AG04450 (cell line): ENCODE measurements at regions not wholly inside any gene's neighbourhood (a gene's known extent, or its start where the extent isn't known, plus 50 kb on each side); places are given as distances from the start of the nearest gene placed in this dataset.
A peak's percentile ranks its signal among the peaks of the same experiment; 100 is the strongest.

ENCODE experiments used
- CTCF ChIA-PET: fragments of 300-600, 350-600 bp; formaldehyde crosslinking; extraction: SDS; loops from one replicate; lab custom pipeline; 2022; ENCODE audit warnings: antibody characterized with exemption, inconsistent platforms; lab: Charles Lee
- POLR2A ChIA-PET: fragments of 350-600 bp; formaldehyde crosslinking; extraction: SDS; loops from one replicate; lab custom pipeline; 2021; ENCODE audit warnings: antibody characterized with exemption, inconsistent platforms; lab: Yijun Ruan, JAX
- DNase-seq: peaks from one replicate; pipeline ENCODE4 v3.0.0-alpha.2; 2011; ENCODE audit warnings: low read depth, low spot score
- H3K27ac ChIP-seq: one replicate; pipeline ENCODE4 v1.5.1; 2012; ENCODE audit warnings: low read depth, low read length, control low read depth
- H3K27me3 ChIP-seq: one replicate; pipeline ENCODE4 v1.6.0; 2012; ENCODE audit warnings: low read length; ENCODE audit not compliant: control insufficient read depth, insufficient read depth
- H3K4me3 ChIP-seq: 2 replicates; pipeline ENCODE4 v1.5.1; 2011; ENCODE audit warnings: mild to moderate bottlenecking, low read depth, low read length, control low read depth
- H3K9me3 ChIP-seq: 2 replicates; pipeline ENCODE4 v1.5.1; 2012; ENCODE audit warnings: low read length; ENCODE audit not compliant: control insufficient read depth, insufficient read depth
- TF ChIP-seq, protein P1 (sequence below): IDR thresholded peaks from 2 replicates; pipeline ENCODE4 v1.5.1; 2011; ENCODE audit warnings: low read depth, low read length, control low read depth, inconsistent platforms

DNA sequence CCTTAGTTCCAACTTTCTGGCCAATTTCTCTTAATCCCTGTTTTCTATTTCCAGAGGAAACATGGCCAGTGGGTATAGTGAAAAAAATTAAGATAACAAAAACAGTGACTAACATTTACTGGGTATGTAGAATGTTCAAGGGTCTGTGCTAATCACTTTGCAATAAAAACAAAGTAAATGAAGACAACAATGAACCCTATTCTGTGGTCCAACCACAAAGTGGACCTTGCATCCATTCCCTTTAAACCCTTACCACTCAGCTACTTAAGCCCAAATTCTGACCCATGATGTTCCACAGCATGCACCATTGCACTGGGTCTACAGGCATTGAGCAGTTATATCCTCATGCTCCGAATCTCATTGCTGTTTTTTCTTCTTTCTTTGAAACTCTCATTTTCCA, 179.9 kb upstream of the PRKCQ start:
- H3K27me3 ChIP-seq: no peaks in the 10 kb centered on the region
- POLR2A ChIA-PET: no interaction called here
- TF ChIP-seq, protein P1, sequence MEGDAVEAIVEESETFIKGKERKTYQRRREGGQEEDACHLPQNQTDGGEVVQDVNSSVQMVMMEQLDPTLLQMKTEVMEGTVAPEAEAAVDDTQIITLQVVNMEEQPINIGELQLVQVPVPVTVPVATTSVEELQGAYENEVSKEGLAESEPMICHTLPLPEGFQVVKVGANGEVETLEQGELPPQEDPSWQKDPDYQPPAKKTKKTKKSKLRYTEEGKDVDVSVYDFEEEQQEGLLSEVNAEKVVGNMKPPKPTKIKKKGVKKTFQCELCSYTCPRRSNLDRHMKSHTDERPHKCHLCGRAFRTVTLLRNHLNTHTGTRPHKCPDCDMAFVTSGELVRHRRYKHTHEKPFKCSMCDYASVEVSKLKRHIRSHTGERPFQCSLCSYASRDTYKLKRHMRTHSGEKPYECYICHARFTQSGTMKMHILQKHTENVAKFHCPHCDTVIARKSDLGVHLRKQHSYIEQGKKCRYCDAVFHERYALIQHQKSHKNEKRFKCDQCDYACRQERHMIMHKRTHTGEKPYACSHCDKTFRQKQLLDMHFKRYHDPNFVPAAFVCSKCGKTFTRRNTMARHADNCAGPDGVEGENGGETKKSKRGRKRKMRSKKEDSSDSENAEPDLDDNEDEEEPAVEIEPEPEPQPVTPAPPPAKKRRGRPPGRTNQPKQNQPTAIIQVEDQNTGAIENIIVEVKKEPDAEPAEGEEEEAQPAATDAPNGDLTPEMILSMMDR: no peak
- CTCF ChIA-PET: no interaction called here
- H3K4me3 ChIP-seq: no peak overlapping the region
- H3K27ac ChIP-seq: no peak overlapping the region
- no peak for DNase-seq
- peaks cover 8% of the 10 kb centered on the region; the same call in 1 of the 2 replicates for H3K9me3 ChIP-seq

DNA sequence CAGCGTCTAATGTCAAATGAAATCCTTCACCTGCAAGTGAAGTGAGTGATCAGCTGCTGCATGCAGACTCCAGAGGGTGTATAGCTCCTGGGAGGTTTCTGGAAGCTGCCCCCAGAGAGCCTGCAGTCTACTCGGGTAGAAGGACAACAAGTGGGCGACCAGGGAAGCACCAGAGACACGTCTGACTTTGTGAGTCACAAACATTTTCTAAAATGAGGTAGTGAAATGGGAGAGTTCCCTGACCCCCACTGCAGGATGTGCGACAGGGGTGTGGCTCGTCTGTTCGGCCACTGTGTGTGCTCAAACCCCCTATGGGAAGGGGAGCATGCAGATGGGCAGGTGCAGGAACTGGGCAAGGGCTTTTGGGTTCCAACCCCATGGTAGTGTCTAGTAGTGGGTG, 177.1 kb upstream of the PRKCQ start:
- DNase-seq: no peak
- POLR2A ChIA-PET: no interaction called here
- H3K9me3 ChIP-seq: peaks cover 8% of the 10 kb centered on the region; the same call in 1 of the 2 replicates
- CTCF ChIA-PET: interaction anchor here (0.5 kb wide), 1 partner anchor 652 kb away, joined by 3 read pairs; no protein-coding TSS in a partner anchor
- TF ChIP-seq, protein P1: no peak
- H3K4me3 ChIP-seq: no peak overlapping the region
- H3K27ac ChIP-seq: no peak overlapping the region
- H3K27me3 ChIP-seq: no peaks in the 10 kb centered on the region

DNA sequence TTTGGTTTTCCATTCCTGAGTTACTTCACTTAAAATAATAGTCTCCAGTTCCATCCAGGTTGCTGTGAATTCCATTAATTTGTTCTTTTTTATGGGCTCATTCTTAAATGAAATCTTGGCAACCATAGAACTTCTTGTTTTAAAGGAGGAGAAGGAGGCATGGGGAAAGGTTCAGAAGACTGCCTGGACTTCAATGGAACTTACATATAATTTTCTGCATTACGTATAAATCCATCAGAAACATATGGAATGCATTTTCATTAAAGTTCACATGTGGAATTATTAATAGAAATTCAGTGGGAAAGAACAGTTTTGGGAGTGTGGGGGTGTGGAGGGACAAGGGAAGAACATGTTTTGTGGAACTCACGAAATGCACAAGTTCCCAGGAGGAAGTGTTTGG, 176.6 kb upstream of the PRKCQ start:
- CTCF ChIA-PET: interaction anchor here (0.5 kb wide), 1 partner anchor 652 kb away, joined by 3 read pairs; no protein-coding TSS in a partner anchor
- H3K4me3 ChIP-seq: no peak overlapping the region
- TF ChIP-seq, protein P1: no peak
- no peaks in the 10 kb centered on the region for H3K27me3 ChIP-seq
- no peak for DNase-seq
- H3K9me3 ChIP-seq: peaks cover 8% of the 10 kb centered on the region; the same call in 1 of the 2 replicates
- POLR2A ChIA-PET: no interaction called here
- no peak overlapping the region for H3K27ac ChIP-seq

DNA sequence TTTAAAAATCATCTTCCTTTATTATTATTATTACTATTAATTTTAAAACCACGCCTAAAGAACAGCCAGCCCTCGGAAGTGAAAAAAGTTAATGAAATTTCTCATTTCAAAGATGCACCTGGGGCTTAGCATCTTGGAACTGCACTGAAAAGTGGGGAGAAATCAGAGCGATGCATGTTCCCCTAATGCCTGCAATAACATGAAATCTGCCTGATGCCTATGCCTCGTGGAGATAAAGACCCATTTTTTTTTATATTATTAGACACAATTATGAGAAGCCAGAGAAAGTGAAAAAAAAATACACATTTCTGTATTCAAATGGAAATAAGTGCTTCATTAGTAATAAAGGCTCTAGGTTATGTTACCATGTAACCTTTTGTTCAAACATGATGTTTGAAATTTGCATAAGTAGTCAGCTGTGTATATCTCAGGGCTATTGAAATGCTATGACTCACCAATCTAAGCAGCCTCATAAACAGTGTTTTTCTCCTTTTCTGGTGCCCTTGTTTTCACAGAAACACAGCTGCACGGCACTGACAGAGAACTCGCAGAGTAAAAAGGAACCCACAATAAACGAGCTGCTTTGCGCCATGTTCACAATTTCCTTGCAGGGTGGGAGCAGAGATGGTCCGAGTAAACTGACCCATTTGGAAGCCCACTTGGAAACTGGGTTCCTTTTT, 175.8 kb upstream of the PRKCQ start:
- peaks cover 2% of the 10 kb centered on the region; the same call in 1 of the 2 replicates for H3K9me3 ChIP-seq
- DNase-seq: peak; percentile 54
- TF ChIP-seq, protein P1: no peak
- no peak overlapping the region for H3K4me3 ChIP-seq
- H3K27me3 ChIP-seq: no peaks in the 10 kb centered on the region
- no peak overlapping the region for H3K27ac ChIP-seq
- POLR2A ChIA-PET: no interaction called here
- CTCF ChIA-PET: no interaction called here

DNA sequence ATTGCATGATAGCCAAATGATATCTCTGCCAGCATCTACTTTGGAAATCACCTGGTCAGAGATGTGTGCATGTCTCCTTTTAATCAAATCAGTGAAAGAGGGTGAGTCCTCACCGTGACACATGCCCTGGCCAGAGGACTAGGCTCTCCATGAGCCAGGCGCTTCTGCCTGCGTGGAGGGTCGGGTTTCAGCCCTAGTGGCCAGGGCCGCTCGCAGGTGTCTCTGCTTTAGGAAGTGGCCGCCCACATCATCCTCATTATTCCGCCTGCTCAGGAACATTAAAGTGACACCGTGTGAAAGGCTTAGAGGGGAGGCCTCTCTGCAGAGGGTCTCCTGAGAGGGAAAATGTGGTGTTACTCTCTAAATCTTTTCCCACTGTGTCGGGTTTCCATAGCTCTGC, 173.6 kb upstream of the PRKCQ start:
- no peak for DNase-seq
- Histone ChIP-seq H3K4me3 (no peak overlapping the region), H3K27me3 (no peaks in the 10 kb centered on the region), H3K9me3 (no peaks in the 10 kb centered on the region), H3K27ac (no peak overlapping the region)
- TF ChIP-seq, protein P1: no peak
- POLR2A ChIA-PET: no interaction called here
- CTCF ChIA-PET: no interaction called here
